Forelimb muscle (tissue), 1 donor: ENCODE measurements at regions not wholly inside any gene's neighbourhood (a gene's known extent, or its start where the extent isn't known, plus 50 kb on each side); places are given as distances from the start of the nearest gene placed in this dataset.

Source experiments
- DNase-seq: peaks from one replicate; pipeline ENCODE4 v3.0.0-alpha.2; 2013; ENCODE audit warnings: low read depth

GRCh38 chr16:35731341-35732040 lies 2272.1 kb downstream of the TP53TG3F start:
- DNase-seq: no peak

GRCh38 chr16:35732046-35732810 lies 2272.8 kb downstream of the TP53TG3F start:
- no peak for DNase-seq

GRCh38 chr16:35733278-35733965 lies 2274.0 kb downstream of the TP53TG3F start:
- no peak for DNase-seq

- no peak for DNase-seq
These were observed 2274.7 kb downstream of the TP53TG3F start for GRCh38 chr16:35733971-35734702.

- no peak for DNase-seq
These were observed 2275.5 kb downstream of the TP53TG3F start for GRCh38 chr16:35734728-35735402.

- no peak for DNase-seq
These were observed 2276.2 kb downstream of the TP53TG3F start for GRCh38 chr16:35735403-35736251.

- DNase-seq: no peak
These were observed 2277.1 kb downstream of the TP53TG3F start for GRCh38 chr16:35736546-35736945.

GRCh38 chr16:35737076-35737475 lies 2277.7 kb downstream of the TP53TG3F start:
- DNase-seq: no peak

- no peak for DNase-seq
These were observed 2282.1 kb downstream of the TP53TG3F start for GRCh38 chr16:35741546-35741945.

- no peak for DNase-seq
These were observed 2283.8 kb downstream of the TP53TG3F start for GRCh38 chr16:35743101-35743692.

GRCh38 chr16:35744084-35744483 lies 2284.7 kb downstream of the TP53TG3F start:
- no peak for DNase-seq

- no peak for DNase-seq
These were observed 2285.3 kb downstream of the TP53TG3F start for GRCh38 chr16:35744726-35745125.

- DNase-seq: no peak
These were observed 2285.8 kb downstream of the TP53TG3F start for GRCh38 chr16:35745191-35745590.

GRCh38 chr16:35745821-35746248 lies 2286.4 kb downstream of the TP53TG3F start:
- DNase-seq: no peak

GRCh38 chr16:35746281-35746962 lies 2287.0 kb downstream of the TP53TG3F start:
- no peak for DNase-seq

GRCh38 chr16:35746963-35747657 lies 2287.7 kb downstream of the TP53TG3F start:
- no peak for DNase-seq

GRCh38 chr16:35747658-35748455 lies 2288.4 kb downstream of the TP53TG3F start:
- DNase-seq: no peak
